H9 (cell line): ENCODE measurements at regions not wholly inside any gene's neighbourhood (a gene's known extent, or its start where the extent isn't known, plus 50 kb on each side); places are given as distances from the start of the nearest gene placed in this dataset.
A peak's percentile ranks its signal among the peaks of the same experiment; 100 is the strongest.

Source experiments
- DNase-seq: peaks from one replicate; pipeline ENCODE4 v3.0.0-alpha.2; 2017
- H2AFZ ChIP-seq: one replicate; pipeline ENCODE4 v1.6.1; 2013; ENCODE audit warnings: mild to moderate bottlenecking, low read length, control low read depth, moderate library complexity
- H2AK5ac ChIP-seq: 2 replicates; pipeline ENCODE4 v1.6.1; 2013; ENCODE audit warnings: low read length, control low read depth, mixed read lengths; ENCODE audit not compliant: insufficient read length
- H2BK120ac ChIP-seq: one replicate; pipeline ENCODE4 v1.6.1; 2013; ENCODE audit warnings: low read depth, mild to moderate bottlenecking, low read length, control low read depth, inconsistent platforms; ENCODE audit not compliant: poor library complexity, severe bottlenecking
- H2BK12ac ChIP-seq: 2 replicates; pipeline ENCODE4 v1.6.1; 2013; ENCODE audit warnings: low read length, control low read depth, mixed read lengths, low read depth; ENCODE audit not compliant: insufficient read length
- H2BK15ac ChIP-seq: 2 replicates; pipeline ENCODE4 v1.6.1; 2013; ENCODE audit warnings: low read depth, low read length, control low read depth
- H2BK20ac ChIP-seq: one replicate; pipeline ENCODE4 v1.6.1; 2013; ENCODE audit warnings: low read depth, mild to moderate bottlenecking, low read length, control low read depth, inconsistent platforms; ENCODE audit not compliant: poor library complexity, severe bottlenecking
- H2BK5ac ChIP-seq: 2 replicates; pipeline ENCODE4 v1.6.1; 2013; ENCODE audit warnings: low read length, control low read depth, mixed read lengths; ENCODE audit not compliant: insufficient read length
- H3K14ac ChIP-seq: 2 replicates; pipeline ENCODE4 v1.6.1; 2013; ENCODE audit warnings: low read length, control low read depth; ENCODE audit not compliant: insufficient read depth
- H3K18ac ChIP-seq: 2 replicates; pipeline ENCODE4 v1.6.1; 2013; ENCODE audit warnings: low read depth, mild to moderate bottlenecking, mixed read lengths, low read length, control low read depth; ENCODE audit not compliant: insufficient read length
- H3K23ac ChIP-seq: 2 replicates; pipeline ENCODE4 v1.6.1; 2013; ENCODE audit warnings: low read length, control low read depth, mixed read lengths, low read depth; ENCODE audit not compliant: insufficient read length
- H3K23me2 ChIP-seq: 2 replicates; pipeline ENCODE4 v1.6.1; 2013; ENCODE audit warnings: low read depth, mild to moderate bottlenecking, mixed read lengths, low read length, control low read depth; ENCODE audit not compliant: insufficient read length, poor library complexity, severe bottlenecking
- H3K27ac ChIP-seq: 2 replicates; pipeline ENCODE4 v1.5.1; 2013; ENCODE audit warnings: low read length, control low read depth, mixed read lengths, low read depth; ENCODE audit not compliant: insufficient read length
- H3K27me3 ChIP-seq: 2 replicates; pipeline ENCODE4 v1.6.1; 2013; ENCODE audit warnings: low read length, control low read depth, inconsistent platforms; ENCODE audit not compliant: insufficient read depth
- H3K4ac ChIP-seq: 2 replicates; pipeline ENCODE4 v1.6.1; 2013; ENCODE audit warnings: low read depth, mild to moderate bottlenecking, control low read depth, inconsistent platforms, low read length, moderate library complexity
- H3K4me1 ChIP-seq: 2 replicates; pipeline ENCODE4 v1.6.1; 2013; ENCODE audit warnings: low read length, control low read depth, inconsistent platforms; ENCODE audit not compliant: insufficient read depth
- H3K4me2 ChIP-seq: 2 replicates; pipeline ENCODE4 v1.6.1; 2013; ENCODE audit warnings: low read length, control low read depth, mixed read lengths; ENCODE audit not compliant: insufficient read length, insufficient read depth
- H3K56ac ChIP-seq: 2 replicates; pipeline ENCODE4 v1.6.1; 2013; ENCODE audit warnings: low read depth, mild to moderate bottlenecking, mixed read lengths, low read length, control low read depth; ENCODE audit not compliant: insufficient read length
- H3K79me1 ChIP-seq: 2 replicates; pipeline ENCODE4 v1.6.1; 2013; ENCODE audit warnings: low read depth, mild to moderate bottlenecking, moderate library complexity, low read length, control low read depth, inconsistent platforms; ENCODE audit not compliant: insufficient read depth, poor library complexity, severe bottlenecking
- H3K79me2 ChIP-seq: 2 replicates; pipeline ENCODE4 v1.6.1; 2013; ENCODE audit warnings: low read length, control low read depth, inconsistent platforms; ENCODE audit not compliant: insufficient read depth
- H3K9ac ChIP-seq: 2 replicates; pipeline ENCODE4 v1.6.1; 2013; ENCODE audit warnings: low read length, control low read depth, mixed read lengths; ENCODE audit not compliant: insufficient read length; ENCODE audit errors: extremely low read depth
- H3K9me3 ChIP-seq: one replicate; pipeline ENCODE4 v1.6.1; 2013; ENCODE audit warnings: low read depth, low read length, inconsistent platforms; ENCODE audit not compliant: control insufficient read depth
- H3T11ph ChIP-seq: one replicate; pipeline ENCODE4 v1.6.1; 2013; ENCODE audit warnings: mild to moderate bottlenecking, low read length, control low read depth, inconsistent platforms
- H4K20me1 ChIP-seq: one replicate; pipeline ENCODE4 v1.6.1; 2013; ENCODE audit not compliant: control insufficient read depth, insufficient read length, insufficient read depth
- H4K5ac ChIP-seq: 2 replicates; pipeline ENCODE4 v1.6.1; 2013; ENCODE audit warnings: low read depth, mild to moderate bottlenecking, mixed read lengths, low read length, control low read depth; ENCODE audit not compliant: insufficient read length
- H4K8ac ChIP-seq: replicated peaks from 2 replicates; pipeline ENCODE4 v1.6.1; 2013; ENCODE audit warnings: low read length, control low read depth, mixed read lengths, low read depth; ENCODE audit not compliant: insufficient read length
- H4K91ac ChIP-seq: 2 replicates; pipeline ENCODE4 v1.6.1; 2013; ENCODE audit warnings: low read depth, mild to moderate bottlenecking, moderate library complexity, mixed read lengths, low read length, control low read depth; ENCODE audit not compliant: insufficient read length
- H3K27ac Mint-ChIP-seq, 3 experiments: 2 replicates in 2 of 3; 3 replicates in 1 of 3; pipeline ENCODE4 v1.8.0; 2020 to 2021; ENCODE audit warnings: mixed read lengths in 3 of 3, mild to moderate bottlenecking in 1 of 3, moderate library complexity in 1 of 3
- H3K27me3 Mint-ChIP-seq: 2 replicates; pipeline ENCODE4 v1.8.0; 2021; ENCODE audit warnings: low read depth, mild to moderate bottlenecking, moderate library complexity, mixed read lengths
- H3K36me3 Mint-ChIP-seq, 3 experiments: 2 replicates in 2 of 3; 3 replicates in 1 of 3; pipeline ENCODE4 v1.8.0; 2020 to 2021; ENCODE audit warnings: low read depth in 3 of 3, mixed read lengths in 3 of 3; ENCODE audit not compliant: insufficient read depth in 1 of 3
- H3K4me1 Mint-ChIP-seq, 2 experiments: 2 replicates each; pipeline ENCODE4 v1.8.0; 2020; ENCODE audit warnings: mixed read lengths in 2 of 2
- H3K4me3 Mint-ChIP-seq, 2 experiments: 2 replicates in 1 of 2; 3 replicates in 1 of 2; pipeline ENCODE4 v1.8.0; 2020 to 2021; ENCODE audit warnings: mild to moderate bottlenecking in 2 of 2, mixed read lengths in 2 of 2, moderate library complexity in 1 of 2
- H3K9me3 Mint-ChIP-seq, 2 experiments: 2 replicates in 1 of 2; 3 replicates in 1 of 2; pipeline ENCODE4 v1.8.0; 2020; ENCODE audit warnings: mild to moderate bottlenecking in 2 of 2, mixed read lengths in 2 of 2, moderate library complexity in 1 of 2
- WGBS: extraction: QIAGEN DNeasy Blood & Tissue Kit; methylation state at CpG from one replicate; pipeline ENCODE4 v1.1.7; 2013; ENCODE audit warnings: missing lambda C conversion rate, low lambda C conversion rate, mixed read lengths; ENCODE audit not compliant: insufficient read length; ENCODE audit errors: extremely low coverage; 5-methylcytosine and 5-hydroxymethylcytosine counted together
- TF ChIP-seq, protein P1 (sequence below): fragments of 200-600 bp; sonication (generic); conservative IDR thresholded peaks from 3 replicates; pipeline ENCODE4 v1.8.0; 2021; ENCODE audit warnings: antibody characterized with exemption, mild to moderate bottlenecking

DNA sequence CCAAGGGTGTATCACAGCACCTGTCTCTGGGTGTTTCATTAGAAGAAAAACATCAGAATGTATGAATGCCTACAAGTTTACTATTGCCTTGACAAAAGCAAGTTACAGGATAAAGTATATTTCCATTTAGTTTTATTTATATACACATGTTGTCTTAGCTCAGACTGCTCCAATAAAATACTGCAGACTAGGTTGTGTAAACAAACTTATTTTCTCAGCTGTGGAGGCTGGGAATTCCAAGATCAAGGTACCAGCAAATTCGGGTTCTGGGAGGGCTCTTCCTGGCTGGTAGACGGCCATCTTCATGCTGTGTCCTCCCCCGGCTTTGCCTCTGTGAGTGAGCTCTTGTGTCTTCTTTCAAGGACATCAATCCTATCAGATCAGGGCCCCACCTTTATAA is 77.1 kb upstream of the UNC5B start:
- WGBS, result no CpG with 5 or more reads among the region's 3 CpGs
- Histone ChIP-seq H3K56ac (no peak overlapping the region), H2BK12ac (no peak overlapping the region), H2AFZ (no peak overlapping the region), H4K20me1 (no peaks in the 10 kb centered on the region), H3K9me3 (no peaks in the 10 kb centered on the region), H2BK5ac (no peak overlapping the region), H3K79me2 (no peaks in the 10 kb centered on the region), H4K91ac (no peak overlapping the region), H3K4me1 (peaks cover 7% of the 10 kb centered on the region; the same call in 1 of the 2 replicates), H3T11ph (no peak overlapping the region), H2BK120ac (no peak overlapping the region), H2BK15ac (no peak overlapping the region), H4K5ac (no peak overlapping the region), H3K9ac (no peak overlapping the region), H3K4ac (no peak overlapping the region), H2BK20ac (no peak overlapping the region), H3K23me2 (no peaks in the 10 kb centered on the region), H3K4me2 (no peak overlapping the region), H3K18ac (no peak overlapping the region), H3K27me3 (no peaks in the 10 kb centered on the region), H3K27ac (no peak overlapping the region), H3K14ac (no peak overlapping the region), H3K79me1 (no peaks in the 10 kb centered on the region), H4K8ac (no peak overlapping the region), H2AK5ac (no peak overlapping the region), H3K23ac (no peak overlapping the region)
- TF ChIP-seq, protein P1, sequence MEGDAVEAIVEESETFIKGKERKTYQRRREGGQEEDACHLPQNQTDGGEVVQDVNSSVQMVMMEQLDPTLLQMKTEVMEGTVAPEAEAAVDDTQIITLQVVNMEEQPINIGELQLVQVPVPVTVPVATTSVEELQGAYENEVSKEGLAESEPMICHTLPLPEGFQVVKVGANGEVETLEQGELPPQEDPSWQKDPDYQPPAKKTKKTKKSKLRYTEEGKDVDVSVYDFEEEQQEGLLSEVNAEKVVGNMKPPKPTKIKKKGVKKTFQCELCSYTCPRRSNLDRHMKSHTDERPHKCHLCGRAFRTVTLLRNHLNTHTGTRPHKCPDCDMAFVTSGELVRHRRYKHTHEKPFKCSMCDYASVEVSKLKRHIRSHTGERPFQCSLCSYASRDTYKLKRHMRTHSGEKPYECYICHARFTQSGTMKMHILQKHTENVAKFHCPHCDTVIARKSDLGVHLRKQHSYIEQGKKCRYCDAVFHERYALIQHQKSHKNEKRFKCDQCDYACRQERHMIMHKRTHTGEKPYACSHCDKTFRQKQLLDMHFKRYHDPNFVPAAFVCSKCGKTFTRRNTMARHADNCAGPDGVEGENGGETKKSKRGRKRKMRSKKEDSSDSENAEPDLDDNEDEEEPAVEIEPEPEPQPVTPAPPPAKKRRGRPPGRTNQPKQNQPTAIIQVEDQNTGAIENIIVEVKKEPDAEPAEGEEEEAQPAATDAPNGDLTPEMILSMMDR, result 0 out of 3 replicates have a peak, but pooled peaks have one; percentile 4
- Mint-ChIP-seq H3K4me3 (no peak overlapping the region; a peak in 1 of 5 replicates), H3K27ac (no peak overlapping the region), H3K36me3 (no peaks in the 10 kb centered on the region), H3K9me3 (no peaks in the 10 kb centered on the region), H3K4me1 (peaks cover 24 to 26% of the 10 kb centered on the region in 2 experiments), H3K27me3 (peaks cover 15% of the 10 kb centered on the region)
- peak; percentile 12 for DNase-seq
